ENCODE measurements at regions not wholly inside any gene's neighbourhood (a gene's known extent, or its start where the extent isn't known, plus 50 kb on each side); places are given as distances from the start of the nearest gene placed in this dataset.

DNA sequence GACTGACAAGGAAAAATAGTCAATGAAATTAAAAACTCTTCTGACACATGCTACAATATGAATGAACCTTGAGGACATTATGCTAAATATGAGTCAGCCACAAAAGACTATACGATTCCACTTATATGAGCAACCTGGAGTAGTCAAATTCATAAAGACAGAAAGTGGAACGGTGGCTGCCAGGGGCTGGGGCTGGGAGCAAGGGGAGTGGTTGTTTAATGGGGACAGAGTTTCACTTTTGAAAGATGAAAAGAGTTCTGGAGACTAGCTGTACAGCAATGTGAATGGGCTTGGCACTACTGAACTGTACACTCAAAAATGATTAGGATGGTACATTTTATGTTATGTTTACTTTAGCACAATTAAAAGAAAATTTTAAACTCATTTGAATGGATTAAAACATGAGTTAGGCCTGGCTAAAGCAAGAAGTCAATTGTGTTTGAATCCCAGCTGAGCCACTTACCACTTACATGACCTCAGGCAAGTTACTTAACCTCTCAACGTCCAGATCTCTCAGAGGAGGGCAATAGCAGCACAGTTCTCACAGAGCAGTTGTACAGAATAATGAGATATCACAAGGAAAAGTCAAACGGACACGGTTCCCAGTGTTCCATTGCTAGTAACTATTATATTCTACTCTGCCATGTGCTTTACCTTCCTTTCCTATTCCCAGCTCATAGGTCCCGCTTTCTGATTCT, 102.5 kb downstream of the SPTSSA start:
- TF ChIP-seq, protein P1, sequence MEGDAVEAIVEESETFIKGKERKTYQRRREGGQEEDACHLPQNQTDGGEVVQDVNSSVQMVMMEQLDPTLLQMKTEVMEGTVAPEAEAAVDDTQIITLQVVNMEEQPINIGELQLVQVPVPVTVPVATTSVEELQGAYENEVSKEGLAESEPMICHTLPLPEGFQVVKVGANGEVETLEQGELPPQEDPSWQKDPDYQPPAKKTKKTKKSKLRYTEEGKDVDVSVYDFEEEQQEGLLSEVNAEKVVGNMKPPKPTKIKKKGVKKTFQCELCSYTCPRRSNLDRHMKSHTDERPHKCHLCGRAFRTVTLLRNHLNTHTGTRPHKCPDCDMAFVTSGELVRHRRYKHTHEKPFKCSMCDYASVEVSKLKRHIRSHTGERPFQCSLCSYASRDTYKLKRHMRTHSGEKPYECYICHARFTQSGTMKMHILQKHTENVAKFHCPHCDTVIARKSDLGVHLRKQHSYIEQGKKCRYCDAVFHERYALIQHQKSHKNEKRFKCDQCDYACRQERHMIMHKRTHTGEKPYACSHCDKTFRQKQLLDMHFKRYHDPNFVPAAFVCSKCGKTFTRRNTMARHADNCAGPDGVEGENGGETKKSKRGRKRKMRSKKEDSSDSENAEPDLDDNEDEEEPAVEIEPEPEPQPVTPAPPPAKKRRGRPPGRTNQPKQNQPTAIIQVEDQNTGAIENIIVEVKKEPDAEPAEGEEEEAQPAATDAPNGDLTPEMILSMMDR (IDR thresholded peaks at IDR 0.05): no peak
- no peak for TF ChIP-seq EP300 (IDR thresholded peaks at IDR 0.05)
